ENCODE measurements at regions not wholly inside any gene's neighbourhood (a gene's known extent, or its start where the extent isn't known, plus 50 kb on each side); places are given as distances from the start of the nearest gene placed in this dataset.

DNA sequence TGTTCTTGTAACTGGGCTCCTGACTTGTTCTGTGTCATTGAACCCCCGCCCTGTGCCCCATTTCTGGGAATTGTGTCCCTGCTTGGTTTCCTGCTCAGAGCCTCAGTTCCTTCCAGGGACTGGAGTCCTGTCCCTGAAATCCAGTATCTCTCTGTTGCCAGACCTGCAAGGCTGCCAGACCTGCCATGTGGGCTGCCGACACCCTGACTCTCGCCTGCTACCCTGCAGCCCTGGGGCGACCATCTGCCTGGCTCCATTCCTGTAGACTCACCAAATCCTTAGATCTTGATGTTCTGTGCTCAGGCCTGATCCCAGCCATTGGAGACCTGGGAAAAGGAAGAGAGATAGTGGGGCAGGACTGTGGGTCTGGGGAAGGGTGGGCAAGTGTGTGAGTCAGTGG is 383.3 kb upstream of the PROX1 start:
- TF ChIP-seq, protein P1, sequence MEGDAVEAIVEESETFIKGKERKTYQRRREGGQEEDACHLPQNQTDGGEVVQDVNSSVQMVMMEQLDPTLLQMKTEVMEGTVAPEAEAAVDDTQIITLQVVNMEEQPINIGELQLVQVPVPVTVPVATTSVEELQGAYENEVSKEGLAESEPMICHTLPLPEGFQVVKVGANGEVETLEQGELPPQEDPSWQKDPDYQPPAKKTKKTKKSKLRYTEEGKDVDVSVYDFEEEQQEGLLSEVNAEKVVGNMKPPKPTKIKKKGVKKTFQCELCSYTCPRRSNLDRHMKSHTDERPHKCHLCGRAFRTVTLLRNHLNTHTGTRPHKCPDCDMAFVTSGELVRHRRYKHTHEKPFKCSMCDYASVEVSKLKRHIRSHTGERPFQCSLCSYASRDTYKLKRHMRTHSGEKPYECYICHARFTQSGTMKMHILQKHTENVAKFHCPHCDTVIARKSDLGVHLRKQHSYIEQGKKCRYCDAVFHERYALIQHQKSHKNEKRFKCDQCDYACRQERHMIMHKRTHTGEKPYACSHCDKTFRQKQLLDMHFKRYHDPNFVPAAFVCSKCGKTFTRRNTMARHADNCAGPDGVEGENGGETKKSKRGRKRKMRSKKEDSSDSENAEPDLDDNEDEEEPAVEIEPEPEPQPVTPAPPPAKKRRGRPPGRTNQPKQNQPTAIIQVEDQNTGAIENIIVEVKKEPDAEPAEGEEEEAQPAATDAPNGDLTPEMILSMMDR (conservative IDR thresholded peaks at IDR 0.05; ENCODE audit: low read depth, low read length) = no peak
- no peak for TF ChIP-seq EZH2phosphoT487 (IDR thresholded peaks at IDR 0.05; ENCODE audit: borderline replicate concordance, low read length)
- no peak for TF ChIP-seq EZH2 (IDR thresholded peaks at IDR 0.05; ENCODE audit: low read length, unreplicated experiment)

Measured in PC-3 (cell line).